Body of pancreas (tissue), 4 donors: ENCODE measurements at regions not wholly inside any gene's neighbourhood (a gene's known extent, or its start where the extent isn't known, plus 50 kb on each side); places are given as distances from the start of the nearest gene placed in this dataset.

ENCODE experiments used
- CTCF ChIP-seq, 7 experiments: fragments of 450-650 bp in 4 of 7; fragments of 200-600 bp in 3 of 7; sonication (generic) in 3 of 7; IDR thresholded peaks; one replicate each; pipeline ENCODE4 v1.5.1; 2016 to 2019; ENCODE audit warnings: antibody characterized with exemption in 7 of 7
- POLR2A ChIP-seq, 3 donors: fragments of 450-650 bp; IDR thresholded peaks; one replicate each; pipeline ENCODE4 v1.6.1; 2016; ENCODE audit warnings: antibody characterized with exemption in 3 of 3, mild to moderate bottlenecking in 2 of 3

GRCh38 chr4:141900856-141901255, 264.5 kb downstream of the IL15 start:
- TF ChIP-seq CTCF (IDR thresholded peaks at IDR 0.05) = no peak
- no peak for TF ChIP-seq POLR2A (IDR thresholded peaks at IDR 0.05)
